HG02798 (cell line): ENCODE measurements at regions not wholly inside any gene's neighbourhood (a gene's known extent, or its start where the extent isn't known, plus 50 kb on each side); places are given as distances from the start of the nearest gene placed in this dataset.

Source experiments
- ATAC-seq: cut with Tn5 transposase; IDR thresholded peaks from one replicate; pipeline ENCODE4 v1.9.1; 2021; ENCODE audit warnings: mild to moderate bottlenecking; ENCODE audit not compliant: unreplicated experiment, poor library complexity

DNA sequence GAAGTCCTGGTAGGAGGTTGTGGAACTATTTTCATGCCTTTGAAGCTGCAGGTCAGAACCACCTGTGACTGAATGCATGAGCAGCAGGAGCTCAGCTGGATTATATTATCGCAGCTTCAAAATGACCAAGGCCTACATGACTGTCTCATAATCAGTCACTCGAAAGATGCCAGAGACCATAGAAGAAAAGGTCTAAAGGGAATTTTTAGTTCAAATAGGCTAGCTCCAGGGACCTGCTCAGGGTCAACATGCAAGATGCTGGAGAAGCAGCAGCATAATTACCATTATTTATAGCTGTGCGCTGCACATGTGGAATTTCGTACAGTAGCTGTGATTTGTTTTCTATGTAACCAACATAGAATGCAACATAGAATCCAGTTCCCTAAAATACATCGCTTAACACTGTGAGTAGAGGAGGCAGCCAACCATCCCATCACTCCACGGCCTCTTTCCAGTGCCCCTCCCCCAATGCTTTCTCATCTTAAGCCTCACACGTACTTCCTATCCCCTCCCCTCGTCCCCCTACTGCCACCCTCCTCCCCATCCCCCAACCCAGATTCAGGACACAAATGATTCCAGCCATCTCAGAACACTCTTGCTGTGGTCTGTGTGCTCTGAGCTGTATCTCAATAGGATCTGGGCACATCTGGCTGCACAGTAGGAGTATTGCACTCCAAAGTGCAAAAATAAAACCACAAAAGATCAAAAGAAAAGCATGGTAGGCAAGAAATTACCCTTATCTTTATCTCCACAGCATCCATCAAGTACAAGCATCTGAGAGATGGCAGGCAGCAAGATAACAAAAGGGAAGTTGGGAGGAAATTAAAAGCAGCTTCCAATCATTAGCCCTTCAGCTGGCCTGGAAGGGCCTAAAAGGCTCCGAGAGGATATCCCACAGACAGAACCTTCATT, 352.8 kb upstream of the SEMA6D start:
- ATAC-seq = no peak

DNA sequence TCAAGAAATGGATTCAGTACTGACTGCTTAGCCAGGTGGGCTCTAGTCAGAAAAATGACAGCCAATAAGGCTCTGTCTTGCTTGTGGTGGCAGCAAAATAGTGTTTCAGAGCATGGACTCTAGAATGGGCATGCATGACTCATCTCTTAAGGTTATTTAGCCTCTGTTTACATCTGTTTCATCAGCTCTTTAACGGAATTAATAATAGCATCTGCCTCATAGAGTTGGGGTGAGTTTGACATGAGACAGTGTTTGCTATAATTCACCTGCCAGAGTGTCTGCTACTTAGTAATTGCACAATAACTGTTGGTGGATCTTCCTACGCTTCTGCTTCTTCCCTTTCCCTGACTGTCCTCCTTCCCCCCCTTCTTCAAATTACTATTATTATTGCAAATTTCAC, 350.4 kb upstream of the SEMA6D start:
- no peak for ATAC-seq

DNA sequence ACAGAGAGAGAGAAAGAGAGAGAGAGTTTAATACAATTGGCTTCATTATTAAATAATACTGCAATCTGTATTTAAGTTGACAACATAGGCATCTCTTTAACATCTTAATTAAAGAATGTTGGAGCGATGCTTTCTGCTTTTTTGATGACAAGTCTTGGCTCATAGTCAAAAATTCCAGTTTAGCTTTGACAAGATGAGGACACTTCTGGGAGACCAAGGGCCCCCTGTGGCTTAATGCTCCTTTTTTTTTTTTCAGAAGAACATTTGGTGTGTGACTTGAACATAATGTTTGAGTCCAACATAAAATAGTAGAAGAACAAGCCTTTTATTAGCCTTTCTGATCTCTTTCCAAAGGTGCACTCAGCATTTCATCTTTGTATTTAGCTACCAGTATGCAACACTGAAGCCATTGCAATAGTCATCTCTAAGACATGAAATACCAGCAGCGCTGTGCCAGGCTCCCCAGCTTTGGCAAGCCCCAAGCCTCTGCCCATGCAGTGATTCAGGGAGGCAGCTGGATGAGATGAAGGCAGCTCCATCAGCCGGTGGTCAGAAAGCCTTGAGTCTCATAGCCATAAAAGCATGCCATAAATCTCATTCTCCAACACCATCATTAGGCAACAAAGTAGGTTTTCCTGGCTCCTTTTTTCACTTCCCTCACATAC, 349.4 kb upstream of the SEMA6D start:
- ATAC-seq = no peak

DNA sequence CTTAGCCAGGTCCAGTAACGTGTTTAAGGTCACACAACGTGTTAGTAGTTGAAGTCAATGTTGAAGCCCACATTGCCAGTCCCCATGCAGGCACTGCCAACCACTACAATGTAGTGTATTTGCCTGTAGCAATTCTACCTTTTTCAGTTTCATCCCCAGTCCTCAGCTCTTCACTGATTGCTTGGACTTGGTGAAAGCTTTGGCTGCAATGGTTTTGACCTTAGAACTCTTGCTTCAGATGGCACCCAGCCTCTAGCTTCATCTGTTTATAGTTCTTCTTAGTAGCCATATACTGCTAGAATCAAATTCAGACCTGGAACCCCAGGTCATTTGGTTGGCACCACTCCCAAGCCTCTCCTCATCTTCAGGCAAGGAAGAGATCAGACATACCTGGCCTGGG, 345.4 kb upstream of the SEMA6D start:
- ATAC-seq = no peak

DNA sequence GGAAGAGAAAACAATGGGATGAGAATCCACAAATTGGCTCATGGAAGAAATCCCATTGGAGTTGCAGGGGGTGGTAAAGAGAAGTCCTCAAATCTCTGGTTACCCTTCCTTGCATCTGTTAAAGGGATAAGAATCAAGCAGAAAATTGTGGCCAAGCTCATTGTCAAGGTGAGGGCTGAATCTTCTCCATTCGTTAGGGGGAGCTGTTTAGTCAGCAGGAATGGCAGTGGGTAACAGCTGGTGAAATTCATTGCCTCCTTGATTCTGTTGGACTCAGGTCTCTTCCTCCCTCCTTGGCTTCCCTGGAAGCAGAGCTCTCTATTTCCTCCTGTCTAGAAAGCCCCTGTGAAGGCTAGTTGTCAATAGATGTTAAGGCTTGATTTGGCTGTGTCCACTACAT, 343.1 kb upstream of the SEMA6D start:
- no peak for ATAC-seq

DNA sequence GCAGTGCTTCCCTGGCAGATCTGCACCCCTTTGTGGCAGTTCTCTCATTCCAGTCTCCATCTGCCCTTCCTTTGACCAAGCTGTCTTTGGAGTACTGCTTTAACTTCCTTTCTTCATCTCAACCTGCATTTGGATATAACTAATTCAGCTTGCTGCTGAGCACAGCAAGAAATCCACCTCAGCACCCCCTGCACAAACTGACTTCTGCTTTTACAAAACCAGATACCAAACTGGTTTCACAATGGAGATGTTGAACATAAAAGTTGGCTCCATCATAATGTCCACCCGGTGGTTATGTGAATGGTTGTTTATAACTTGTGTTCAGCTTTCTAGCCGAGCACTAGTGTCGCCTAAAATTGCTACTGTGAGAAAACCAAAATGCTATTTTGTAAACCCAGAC, 341.1 kb upstream of the SEMA6D start:
- ATAC-seq = no peak

DNA sequence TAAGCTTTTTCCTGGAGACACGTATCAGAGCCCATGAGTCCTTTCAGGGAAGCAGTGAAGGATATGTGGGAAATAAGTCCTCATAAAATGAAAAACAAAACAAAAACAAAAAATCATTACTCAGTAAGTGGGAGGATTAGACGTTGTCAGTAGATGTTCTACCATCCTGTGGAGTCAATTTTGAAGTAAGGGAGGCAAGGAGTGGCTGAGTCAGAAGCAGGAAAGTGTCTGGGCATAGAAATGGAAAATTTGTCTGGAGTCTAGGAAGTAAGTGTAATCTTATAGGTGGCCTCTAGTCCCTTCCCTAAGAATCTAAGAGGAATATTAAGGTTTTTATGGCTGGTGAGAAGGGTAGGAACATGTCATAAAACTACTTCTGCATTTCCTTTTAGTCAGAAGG, 339.8 kb upstream of the SEMA6D start:
- ATAC-seq = no peak

DNA sequence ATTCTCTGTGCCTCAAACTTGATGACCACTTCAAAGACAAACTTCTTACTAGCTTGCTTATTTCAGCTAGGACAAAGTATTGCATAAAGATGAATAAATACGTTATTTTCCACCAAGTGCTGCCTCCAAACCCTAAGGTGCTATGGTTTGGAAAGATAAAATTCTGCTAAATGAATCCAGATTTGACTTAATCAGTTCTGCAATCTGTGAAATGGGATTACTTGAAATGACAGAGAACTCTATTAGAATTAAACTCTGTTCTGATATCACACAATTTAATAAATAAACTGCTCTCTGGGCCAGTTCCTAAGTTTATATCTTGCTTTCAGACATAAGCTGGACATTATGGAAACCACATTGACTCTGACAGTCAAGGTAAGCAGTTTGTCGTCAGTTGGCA, 338.8 kb upstream of the SEMA6D start:
- no peak for ATAC-seq

DNA sequence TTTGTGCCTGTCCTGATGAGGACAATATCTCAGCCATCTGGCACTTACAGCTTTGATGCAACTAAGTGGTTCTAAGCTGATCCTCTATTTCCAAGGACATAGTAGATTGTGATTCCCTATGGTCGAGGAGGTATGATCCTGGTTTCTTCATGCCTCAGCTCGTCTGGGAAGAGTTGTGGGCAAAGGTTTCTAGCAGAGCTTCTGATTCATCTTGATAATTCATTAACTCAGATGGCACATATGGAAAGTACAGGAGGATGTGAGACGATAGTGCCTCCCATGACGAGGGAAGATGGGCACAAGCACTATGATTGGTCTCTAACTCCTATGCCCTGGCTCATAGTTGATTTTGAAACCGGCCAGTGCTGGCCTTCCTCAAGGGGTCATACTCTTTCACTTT, 334.2 kb upstream of the SEMA6D start:
- ATAC-seq = no peak

DNA sequence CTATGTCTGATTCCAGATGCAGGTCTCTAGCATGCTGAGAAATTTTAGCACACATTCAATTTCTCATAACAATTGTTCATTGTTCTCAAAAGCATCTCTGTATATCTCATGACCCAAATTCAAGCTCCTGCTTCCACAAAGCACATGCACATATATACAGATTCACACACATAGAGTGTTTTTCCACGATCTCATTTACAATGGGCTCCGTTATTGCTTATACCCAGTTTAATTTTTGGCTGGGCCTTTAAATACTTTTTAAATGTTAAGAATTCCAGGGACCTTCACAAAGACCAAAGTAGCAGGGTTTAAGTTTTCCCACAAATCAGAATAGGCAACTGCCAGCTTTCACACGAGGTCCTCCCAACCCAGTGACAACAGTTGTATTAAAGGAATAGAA, 333.5 kb upstream of the SEMA6D start:
- ATAC-seq = no peak

DNA sequence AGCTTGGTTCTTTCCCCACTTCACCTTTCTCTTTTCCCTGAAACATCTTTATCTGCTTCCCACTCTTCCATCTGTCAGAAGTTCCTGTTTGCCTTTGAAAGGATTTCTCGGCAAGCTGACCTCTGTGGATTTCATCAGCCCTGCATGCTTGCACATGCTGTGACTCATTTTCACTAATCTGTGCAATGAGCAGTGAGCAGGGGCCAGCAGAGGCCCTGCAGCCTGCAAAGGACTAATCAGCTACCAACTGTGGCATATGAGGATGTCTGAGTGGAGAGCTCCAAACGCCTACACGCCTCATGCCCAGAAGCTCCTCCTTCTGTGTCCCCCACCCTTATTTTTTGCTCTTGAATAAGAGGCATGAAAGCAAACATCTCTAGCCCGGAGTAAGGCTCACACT, 333.0 kb upstream of the SEMA6D start:
- ATAC-seq = no peak

DNA sequence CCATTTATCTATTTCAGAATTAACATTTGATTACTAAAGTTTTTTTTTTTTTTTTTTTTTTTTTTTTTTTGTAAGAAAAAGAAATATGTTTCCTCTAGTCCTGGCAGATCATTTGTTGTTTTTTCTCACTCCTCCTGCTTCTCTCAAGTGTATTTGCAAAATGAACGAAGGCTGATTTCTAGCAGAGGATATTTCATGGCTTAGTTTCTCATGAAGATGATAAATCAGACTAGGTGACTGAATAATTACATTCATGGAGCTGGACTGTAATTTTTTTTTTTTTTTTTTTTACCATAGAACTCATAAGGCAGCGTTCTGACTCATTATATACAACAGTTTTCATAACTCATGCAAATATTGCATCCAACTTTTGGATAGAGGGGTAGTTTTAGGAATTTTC, 332.5 kb upstream of the SEMA6D start:
- no peak for ATAC-seq

DNA sequence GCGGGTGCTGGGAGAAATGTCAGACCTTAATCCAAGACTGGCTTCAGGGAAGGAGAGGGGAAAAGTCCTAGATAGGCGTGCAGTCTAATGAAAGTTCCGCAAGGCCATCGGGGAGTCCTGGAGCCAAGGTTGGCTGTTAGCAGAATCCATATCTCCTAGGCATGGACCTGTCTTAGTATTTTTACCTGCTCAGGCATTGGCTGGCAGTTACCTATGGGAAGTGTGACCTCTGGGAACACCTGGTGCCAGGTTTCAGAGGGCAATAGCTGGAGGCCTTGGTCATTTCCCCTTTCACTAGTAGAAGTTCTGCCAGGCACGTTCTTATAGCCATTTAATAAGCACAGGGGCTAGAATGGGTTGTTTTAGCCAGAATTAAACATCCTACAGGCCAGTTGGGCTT, 330.8 kb upstream of the SEMA6D start:
- no peak for ATAC-seq

DNA sequence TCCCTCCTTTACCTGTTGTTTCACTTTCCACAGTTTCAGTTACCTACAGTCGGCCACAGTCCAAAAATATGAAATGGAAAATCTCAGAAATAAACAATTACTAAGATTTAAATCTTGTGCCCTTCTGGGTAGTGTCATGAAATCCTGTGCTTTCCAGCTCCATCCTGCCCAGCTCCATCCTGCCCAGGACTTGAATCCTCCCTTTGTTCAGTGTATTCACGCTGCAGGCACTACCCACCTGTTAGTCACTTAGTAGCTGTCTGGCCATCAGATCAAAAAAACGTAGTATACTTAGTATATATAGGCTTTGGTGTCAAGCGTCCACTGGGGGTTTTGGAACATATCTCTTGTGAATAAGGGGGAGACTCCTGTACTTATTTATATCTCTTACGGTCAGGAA, 329.0 kb upstream of the SEMA6D start:
- ATAC-seq = no peak

DNA sequence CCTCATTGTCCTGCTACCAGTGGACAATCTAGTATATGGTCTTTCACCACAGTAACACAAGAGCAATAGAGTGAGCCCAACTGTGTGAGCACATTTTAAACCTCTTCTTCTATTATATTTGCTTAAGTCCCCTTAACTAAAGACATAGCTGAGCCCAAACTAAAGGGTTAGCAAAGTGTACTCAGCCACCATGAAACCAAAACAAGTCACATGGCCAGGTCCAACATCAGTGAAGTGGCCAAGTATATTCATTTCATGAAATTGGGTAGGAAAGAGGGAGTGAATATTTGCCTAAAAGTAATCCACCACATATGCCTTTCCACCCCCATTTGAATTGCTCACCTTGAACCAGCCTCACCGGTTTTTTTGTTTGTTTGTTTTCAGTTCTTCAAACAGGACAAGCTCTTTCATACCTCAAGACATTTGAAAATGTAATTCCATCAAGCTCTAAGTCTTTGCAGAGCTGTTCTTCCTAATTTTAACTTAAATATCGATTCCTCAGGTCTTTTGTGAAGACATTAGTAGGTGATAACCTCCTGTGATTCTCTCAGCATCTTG, 327.0 kb upstream of the SEMA6D start:
- ATAC-seq = no peak

DNA sequence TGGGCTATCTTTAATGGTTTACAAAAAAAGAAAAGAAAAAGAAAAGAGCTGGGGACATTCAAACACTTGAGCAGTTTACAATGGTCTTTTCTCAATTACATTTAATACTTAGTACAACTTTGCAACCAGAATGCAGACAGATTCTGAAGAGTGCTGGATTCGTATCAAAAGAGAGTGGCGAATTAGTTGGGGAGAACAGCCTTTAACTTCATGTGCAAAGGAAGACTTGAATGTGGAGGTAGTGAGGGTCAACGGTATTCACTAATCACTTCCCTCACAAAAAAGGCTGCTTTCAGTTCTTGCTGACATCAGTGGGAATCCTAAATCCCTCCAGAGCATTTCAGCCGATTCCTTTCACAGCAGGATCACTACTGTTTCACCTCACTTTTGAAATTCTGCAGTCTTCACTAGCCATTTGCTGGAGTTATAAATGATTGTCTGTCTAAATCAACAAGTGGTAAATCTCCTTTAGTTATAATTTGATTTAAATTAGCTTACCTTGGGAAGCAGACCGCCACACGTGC, 323.0 kb upstream of the SEMA6D start:
- no peak for ATAC-seq

DNA sequence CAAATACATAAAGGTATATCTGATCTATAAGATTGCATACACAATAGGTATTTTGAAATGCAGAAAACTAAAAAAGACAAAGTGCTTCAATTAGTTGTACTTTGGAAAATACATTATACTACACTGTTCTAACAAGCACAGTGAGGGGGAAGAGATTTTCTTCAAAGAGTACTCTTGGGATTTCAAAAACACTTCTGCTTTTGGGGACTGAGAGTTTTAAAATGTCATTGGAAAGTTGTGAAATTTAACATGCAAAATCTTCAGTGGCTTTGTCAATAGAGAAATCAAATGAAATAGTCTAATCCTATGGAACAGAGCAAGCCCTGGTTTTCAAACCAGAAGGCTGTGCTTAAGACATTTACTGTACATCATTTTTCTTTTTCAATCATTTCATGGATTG, 322.2 kb upstream of the SEMA6D start:
- no peak for ATAC-seq

DNA sequence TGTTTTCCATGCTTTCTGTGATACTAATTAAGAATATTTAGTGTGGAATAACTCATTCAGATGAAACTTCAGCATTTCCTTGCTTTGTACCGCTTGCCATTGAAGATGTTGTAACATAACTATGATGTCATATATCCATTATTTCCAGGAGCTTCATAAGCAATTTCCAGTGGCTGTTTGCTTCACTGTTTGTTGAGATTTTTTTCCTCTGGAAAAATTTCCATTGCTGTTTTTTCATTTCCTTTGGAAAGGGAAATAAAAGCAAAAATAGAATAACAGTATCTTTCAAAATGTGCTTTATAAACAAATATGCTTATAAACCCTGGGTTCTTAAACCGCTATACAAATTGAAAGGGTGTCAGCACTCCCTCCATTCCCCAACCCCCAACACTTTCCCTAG, 319.6 kb upstream of the SEMA6D start:
- no peak for ATAC-seq

DNA sequence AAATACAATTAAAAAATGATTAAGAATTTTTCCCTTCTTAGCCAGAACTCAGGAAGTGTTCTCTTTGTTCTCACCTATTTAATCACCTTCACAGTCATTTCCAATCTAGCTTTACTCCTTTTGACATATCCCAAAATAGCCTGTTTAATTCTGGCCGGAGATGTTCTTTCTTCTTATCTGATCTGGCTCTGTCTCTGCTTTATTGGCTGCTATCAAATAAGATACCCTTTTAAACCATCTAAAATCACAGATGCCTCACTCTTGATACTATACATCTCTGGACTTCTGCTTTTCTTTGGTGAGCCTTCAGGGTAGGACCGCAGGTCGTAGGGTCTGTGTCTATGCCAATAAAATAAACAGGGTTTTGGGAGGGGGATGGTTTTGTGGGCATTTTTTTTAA, 319.2 kb upstream of the SEMA6D start:
- no peak for ATAC-seq

DNA sequence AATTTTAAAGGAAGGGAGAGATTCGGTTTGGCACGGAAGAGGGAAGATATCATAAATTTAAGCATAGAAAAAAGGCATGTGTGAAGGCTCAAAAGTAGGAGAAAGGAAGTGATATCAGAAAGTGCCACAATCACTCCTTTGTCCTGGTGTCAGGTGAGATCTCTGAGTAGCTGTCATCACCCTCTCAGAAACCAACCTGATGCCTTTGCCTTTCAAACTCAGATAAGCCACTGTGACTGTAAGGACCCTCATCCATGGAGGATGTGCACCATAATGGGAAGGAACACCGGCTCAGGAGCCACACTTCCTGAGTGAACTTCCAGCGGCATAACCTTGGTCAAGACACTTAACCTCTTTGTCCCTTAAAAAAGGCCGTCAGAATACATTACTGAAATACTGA, 318.7 kb upstream of the SEMA6D start:
- ATAC-seq = no peak

DNA sequence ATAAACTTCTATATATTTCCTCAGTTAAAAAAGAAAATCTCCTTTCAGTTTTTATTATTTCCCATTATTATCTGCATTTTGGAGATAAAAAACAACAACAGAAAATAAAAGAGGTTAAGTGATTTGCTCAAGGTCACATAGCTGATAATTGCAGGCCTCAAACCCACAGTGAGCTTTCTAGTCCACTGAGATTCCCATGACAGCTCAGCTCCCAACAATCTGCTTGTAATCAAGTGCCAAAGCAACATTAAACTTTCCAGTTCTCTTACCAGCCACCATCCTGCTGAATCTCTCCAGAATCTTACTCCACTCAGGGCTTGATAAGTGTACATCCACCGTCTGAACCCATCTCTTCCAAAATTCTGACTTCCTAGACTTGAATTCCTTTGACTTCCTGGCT, 318.2 kb upstream of the SEMA6D start:
- no peak for ATAC-seq
